ENCODE measurements at regions not wholly inside any gene's neighbourhood (a gene's known extent, or its start where the extent isn't known, plus 50 kb on each side); places are given as distances from the start of the nearest gene placed in this dataset.

- TF ChIP-seq KDM1A (IDR thresholded peaks at IDR 0.05; ENCODE audit: low read depth) (no peak), ELK1 (IDR thresholded peaks at IDR 0.05; ENCODE audit: low read depth, low read length) (no peak), HOXA7 (CRISPR knock-in tag; IDR thresholded peaks at IDR 0.05) (no peak), MAZ (IDR thresholded peaks at IDR 0.05; ENCODE audit: borderline replicate concordance, low read depth, low read length) (no peak)
- TF ChIP-seq, protein P1, sequence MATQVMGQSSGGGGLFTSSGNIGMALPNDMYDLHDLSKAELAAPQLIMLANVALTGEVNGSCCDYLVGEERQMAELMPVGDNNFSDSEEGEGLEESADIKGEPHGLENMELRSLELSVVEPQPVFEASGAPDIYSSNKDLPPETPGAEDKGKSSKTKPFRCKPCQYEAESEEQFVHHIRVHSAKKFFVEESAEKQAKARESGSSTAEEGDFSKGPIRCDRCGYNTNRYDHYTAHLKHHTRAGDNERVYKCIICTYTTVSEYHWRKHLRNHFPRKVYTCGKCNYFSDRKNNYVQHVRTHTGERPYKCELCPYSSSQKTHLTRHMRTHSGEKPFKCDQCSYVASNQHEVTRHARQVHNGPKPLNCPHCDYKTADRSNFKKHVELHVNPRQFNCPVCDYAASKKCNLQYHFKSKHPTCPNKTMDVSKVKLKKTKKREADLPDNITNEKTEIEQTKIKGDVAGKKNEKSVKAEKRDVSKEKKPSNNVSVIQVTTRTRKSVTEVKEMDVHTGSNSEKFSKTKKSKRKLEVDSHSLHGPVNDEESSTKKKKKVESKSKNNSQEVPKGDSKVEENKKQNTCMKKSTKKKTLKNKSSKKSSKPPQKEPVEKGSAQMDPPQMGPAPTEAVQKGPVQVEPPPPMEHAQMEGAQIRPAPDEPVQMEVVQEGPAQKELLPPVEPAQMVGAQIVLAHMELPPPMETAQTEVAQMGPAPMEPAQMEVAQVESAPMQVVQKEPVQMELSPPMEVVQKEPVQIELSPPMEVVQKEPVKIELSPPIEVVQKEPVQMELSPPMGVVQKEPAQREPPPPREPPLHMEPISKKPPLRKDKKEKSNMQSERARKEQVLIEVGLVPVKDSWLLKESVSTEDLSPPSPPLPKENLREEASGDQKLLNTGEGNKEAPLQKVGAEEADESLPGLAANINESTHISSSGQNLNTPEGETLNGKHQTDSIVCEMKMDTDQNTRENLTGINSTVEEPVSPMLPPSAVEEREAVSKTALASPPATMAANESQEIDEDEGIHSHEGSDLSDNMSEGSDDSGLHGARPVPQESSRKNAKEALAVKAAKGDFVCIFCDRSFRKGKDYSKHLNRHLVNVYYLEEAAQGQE (IDR thresholded peaks at IDR 0.05), result no peak
These were observed 220.6 kb upstream of the ISX start (continued) for GRCh38 chr22:34845391-34845790.

- Histone ChIP-seq H3K27ac (no peak overlapping the region), H3K4me3 (no peak overlapping the region), H3K4me2 (no peak overlapping the region), H3K9me3 (no peaks in the 10 kb centered on the region), H3K4me1 (no peaks in the 10 kb centered on the region)
- WGBS (ENCODE audit: missing lambda C conversion rate), result 0% methylated on average over 1 of the region's 1 CpG
- CTCF ChIA-PET, result no interaction called here
- FAIRE-seq (no peak), ATAC-seq (no peak), DNase-seq (ENCODE audit: low read depth in 1 of 2, low spot score in 1 of 2) (no peak)
- POLR2A ChIA-PET, result no interaction called here
- TF ChIP-seq HOXB13 (CRISPR knock-in tag; IDR thresholded peaks at IDR 0.05; ENCODE audit: low read depth) (no peak), FOSL2 (IDR thresholded peaks at IDR 0.05) (no peak), FOSL2 (CRISPR knock-in tag; IDR thresholded peaks at IDR 0.05) (no peak)
These were observed 218.9 kb upstream of the ISX start for GRCh38 chr22:34847072-34847471.

GRCh38 chr22:34849965-34850364 is 216.0 kb upstream of the ISX start:
- FAIRE-seq (no peak), ATAC-seq (no peak)

More at GRCh38 chr22:34849965-34850364, 216.0 kb upstream of the ISX start:
- DNase-seq (ENCODE audit: low read depth in 1 of 2, low spot score in 1 of 2), result no peak
- TF ChIP-seq RFX5 (IDR thresholded peaks at IDR 0.05) (no peak), BHLHE40 (IDR thresholded peaks at IDR 0.05; ENCODE audit: low read depth, low read length) (no peak), HMGXB4 (CRISPR knock-in tag; IDR thresholded peaks at IDR 0.05; ENCODE audit: borderline replicate concordance) (no peak), ATOH8 (CRISPR knock-in tag; IDR thresholded peaks at IDR 0.05; ENCODE audit: low read depth) (no peak), HDAC2 (IDR thresholded peaks at IDR 0.05) (no peak)
- H3K9me3 ChIP-seq, result no peaks in the 10 kb centered on the region
- H3K4me3 ChIP-seq, result no peak overlapping the region
- POLR2A ChIA-PET, result no interaction called here
- no peak overlapping the region for H3K27ac ChIP-seq
- H3K4me2 ChIP-seq, result no peak overlapping the region
- H3K4me1 ChIP-seq, result no peaks in the 10 kb centered on the region
- whole genome bisulfite sequencing (ENCODE audit: missing lambda C conversion rate), result 4% methylated on average over 4 of the region's 4 CpGs
- CTCF ChIA-PET, result no interaction called here
